ENCODE measurements at regions not wholly inside any gene's neighbourhood (a gene's known extent, or its start where the extent isn't known, plus 50 kb on each side); places are given as distances from the start of the nearest gene placed in this dataset.

GRCh38 chr13:62444805-62445204 lies 1029.2 kb upstream of the PCDH20 start:
- H3F3A ChIP-seq (ENCODE audit: insufficient read depth, low read length): no peaks in the 10 kb centered on the region
- H3K4me1 ChIP-seq (ENCODE audit: low read length): no peaks in the 10 kb centered on the region
- no peak overlapping the region for H3K4me2 ChIP-seq (ENCODE audit: low read depth, low read length)
- no peaks in the 10 kb centered on the region for H4K20me1 ChIP-seq (ENCODE audit: insufficient read depth, low read length)
- no peaks in the 10 kb centered on the region for H3K79me2 ChIP-seq (ENCODE audit: low read length)
- H3K9ac ChIP-seq (ENCODE audit: low read length): no peak overlapping the region
- DNase-seq: no peak
- no peaks in the 10 kb centered on the region for H3K36me3 ChIP-seq (replicated peaks; ENCODE audit: insufficient read depth, low read length)
- H2AFZ ChIP-seq (ENCODE audit: low read length): no peak overlapping the region
- no peaks in the 10 kb centered on the region for H3K9me3 ChIP-seq (replicated peaks; ENCODE audit: insufficient read depth, low read length)
- H3K27ac ChIP-seq (ENCODE audit: low read length): no peak overlapping the region
- no peaks in the 10 kb centered on the region for H3K9me2 ChIP-seq (replicated peaks; ENCODE audit: insufficient read depth, low read length)
- H3K27me3 ChIP-seq (replicated peaks; ENCODE audit: insufficient read depth, low read length): no peaks in the 10 kb centered on the region
- H3K4me3 ChIP-seq (ENCODE audit: low read length): no peak overlapping the region
- TF ChIP-seq CTCF (IDR thresholded peaks at IDR 0.05; ENCODE audit: low read length) (no peak), EZH2 (optimal IDR thresholded peaks at IDR 0.05; ENCODE audit: low read depth, low read length) (no peak), EZH2phosphoT487 (IDR thresholded peaks at IDR 0.05; ENCODE audit: low read length) (no peak)

- Histone ChIP-seq H3K9ac (ENCODE audit: low read length) (no peak overlapping the region), H3K27ac (ENCODE audit: low read length) (no peak overlapping the region), H3K4me3 (ENCODE audit: low read length) (no peak overlapping the region), H3K4me2 (ENCODE audit: low read depth, low read length) (no peak overlapping the region), H3K9me2 (replicated peaks; ENCODE audit: insufficient read depth, low read length) (no peaks in the 10 kb centered on the region), H4K20me1 (ENCODE audit: insufficient read depth, low read length) (no peaks in the 10 kb centered on the region), H3K79me2 (ENCODE audit: low read length) (no peaks in the 10 kb centered on the region), H3K4me1 (ENCODE audit: low read length) (no peaks in the 10 kb centered on the region), H3K36me3 (replicated peaks; ENCODE audit: insufficient read depth, low read length) (no peaks in the 10 kb centered on the region), H3K27me3 (replicated peaks; ENCODE audit: insufficient read depth, low read length) (no peaks in the 10 kb centered on the region), H3K9me3 (replicated peaks; ENCODE audit: insufficient read depth, low read length) (no peaks in the 10 kb centered on the region), H3F3A (ENCODE audit: insufficient read depth, low read length) (no peaks in the 10 kb centered on the region), H2AFZ (ENCODE audit: low read length) (no peak overlapping the region)
- TF ChIP-seq CTCF (IDR thresholded peaks at IDR 0.05; ENCODE audit: low read length): no peak
- no peak for TF ChIP-seq EZH2 (optimal IDR thresholded peaks at IDR 0.05; ENCODE audit: low read depth, low read length)
- no peak for TF ChIP-seq EZH2phosphoT487 (IDR thresholded peaks at IDR 0.05; ENCODE audit: low read length)
- no peak for DNase-seq
Observed at GRCh38 chr13:62434081-62434480, 1018.4 kb upstream of the PCDH20 start.

DNA sequence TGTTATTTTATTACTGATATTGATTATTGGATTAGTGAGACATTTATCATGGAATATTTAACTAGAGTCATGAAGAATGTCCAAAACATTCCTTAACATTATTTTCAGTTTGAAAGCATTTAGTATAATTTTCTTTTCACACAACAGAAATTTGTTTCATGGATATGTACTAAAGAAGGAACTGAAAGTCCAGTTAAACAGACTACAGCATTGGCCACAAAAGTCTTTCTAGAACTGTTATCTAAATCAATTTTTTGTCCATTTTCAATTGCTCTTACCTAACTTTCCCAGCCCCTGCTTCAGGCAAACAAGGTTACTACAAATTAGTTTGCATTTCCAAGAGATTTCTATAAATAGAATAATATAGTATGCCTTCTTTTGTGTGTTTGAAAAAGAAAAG lies 1018.0 kb upstream of the PCDH20 start:
- no peak for DNase-seq
- no peaks in the 10 kb centered on the region for H4K20me1 ChIP-seq (ENCODE audit: insufficient read depth, low read length)
- H3K27me3 ChIP-seq (replicated peaks; ENCODE audit: insufficient read depth, low read length): no peaks in the 10 kb centered on the region
- no peaks in the 10 kb centered on the region for H3K9me3 ChIP-seq (replicated peaks; ENCODE audit: insufficient read depth, low read length)
- H3K9ac ChIP-seq (ENCODE audit: low read length): no peak overlapping the region
- H3K4me3 ChIP-seq (ENCODE audit: low read length): no peak overlapping the region
- H3K4me1 ChIP-seq (ENCODE audit: low read length): no peaks in the 10 kb centered on the region
- no peaks in the 10 kb centered on the region for H3F3A ChIP-seq (ENCODE audit: insufficient read depth, low read length)
- H3K9me2 ChIP-seq (replicated peaks; ENCODE audit: insufficient read depth, low read length): no peaks in the 10 kb centered on the region
- no peaks in the 10 kb centered on the region for H3K79me2 ChIP-seq (ENCODE audit: low read length)
- H2AFZ ChIP-seq (ENCODE audit: low read length): no peak overlapping the region
- TF ChIP-seq EZH2 (optimal IDR thresholded peaks at IDR 0.05; ENCODE audit: low read depth, low read length): no peak
- TF ChIP-seq CTCF (IDR thresholded peaks at IDR 0.05; ENCODE audit: low read length): no peak
- TF ChIP-seq EZH2phosphoT487 (IDR thresholded peaks at IDR 0.05; ENCODE audit: low read length): no peak
- no peak overlapping the region for H3K4me2 ChIP-seq (ENCODE audit: low read depth, low read length)
- no peaks in the 10 kb centered on the region for H3K36me3 ChIP-seq (replicated peaks; ENCODE audit: insufficient read depth, low read length)
- no peak overlapping the region for H3K27ac ChIP-seq (ENCODE audit: low read length)

Measured in MM.1S (cell line).